ENCODE measurements at regions not wholly inside any gene's neighbourhood (a gene's known extent, or its start where the extent isn't known, plus 50 kb on each side); places are given as distances from the start of the nearest gene placed in this dataset.
"Not testable (repeated sequence)": the region's sequence is repeated elsewhere in the genome, so short reads cannot be mapped to it uniquely, and the experiment has no call there.

GRCh38 chr10:21398563-21399231 lies 126.8 kb downstream of the SKIDA1 start:
- Mint-ChIP-seq H3K4me1 (no peaks in the 10 kb centered on the region), H3K27ac (no peak overlapping the region), H3K9me3 (no peaks in the 10 kb centered on the region), H3K36me3 (ENCODE audit: low read depth) (no peaks in the 10 kb centered on the region), H3K4me3 (no peak overlapping the region), H3K27me3 (peaks cover 2% of the 10 kb centered on the region)
- intact Hi-C loops (cut with micrococcal nuclease): no loop called here
- DNase-seq: no peak

DNA sequence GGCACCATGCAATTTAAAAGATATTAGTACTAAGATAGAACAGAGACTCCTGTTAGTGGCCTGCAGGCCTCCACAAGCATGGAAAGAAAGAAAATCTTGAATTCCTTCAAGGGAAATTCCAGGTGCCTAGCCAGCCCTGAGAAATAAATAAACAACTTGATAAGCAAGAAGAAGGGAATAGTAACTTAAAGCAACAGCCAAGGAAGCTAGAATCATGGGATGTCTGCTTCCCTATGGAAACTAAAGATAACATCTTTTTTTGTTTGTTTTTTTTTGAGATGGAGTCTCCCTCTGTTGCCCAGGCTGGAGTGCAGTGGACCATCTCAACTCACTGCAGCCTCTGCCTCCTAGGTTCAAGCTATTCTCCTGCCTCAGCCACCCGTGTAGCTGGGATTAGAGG lies 128.6 kb downstream of the SKIDA1 start:
- H3K27ac Mint-ChIP-seq: no peak overlapping the region
- H3K4me3 Mint-ChIP-seq: no peak overlapping the region
- peaks cover 2% of the 10 kb centered on the region for H3K27me3 Mint-ChIP-seq
- no peak for DNase-seq
- H3K36me3 Mint-ChIP-seq (ENCODE audit: low read depth): no peaks in the 10 kb centered on the region
- intact Hi-C loops (cut with micrococcal nuclease): no loop called here
- no peaks in the 10 kb centered on the region for H3K4me1 Mint-ChIP-seq
- no peaks in the 10 kb centered on the region for H3K9me3 Mint-ChIP-seq

GRCh38 chr10:21393931-21394330 lies 131.6 kb downstream of the SKIDA1 start:
- H3K4me1 Mint-ChIP-seq: no peaks in the 10 kb centered on the region
- H3K36me3 Mint-ChIP-seq (ENCODE audit: low read depth): no peaks in the 10 kb centered on the region
- no peak overlapping the region for H3K27ac Mint-ChIP-seq
- intact Hi-C loops (cut with micrococcal nuclease): no loop called here
- no peaks in the 10 kb centered on the region for H3K27me3 Mint-ChIP-seq
- no peak overlapping the region for H3K4me3 Mint-ChIP-seq
- H3K9me3 Mint-ChIP-seq: no peaks in the 10 kb centered on the region
- no peak for DNase-seq

GRCh38 chr10:21388589-21388988 lies 136.9 kb downstream of the SKIDA1 start:
- Mint-ChIP-seq H3K9me3 (no peaks in the 10 kb centered on the region), H3K4me1 (no peaks in the 10 kb centered on the region), H3K27ac (no peak overlapping the region), H3K36me3 (ENCODE audit: low read depth) (no peaks in the 10 kb centered on the region), H3K4me3 (no peak overlapping the region), H3K27me3 (peaks cover 2% of the 10 kb centered on the region)
- DNase-seq: no peak
- intact Hi-C loops (cut with micrococcal nuclease): no loop called here

GRCh38 chr10:21387868-21388267 lies 137.6 kb downstream of the SKIDA1 start:
- Mint-ChIP-seq H3K36me3 (ENCODE audit: low read depth) (no peaks in the 10 kb centered on the region), H3K4me3 (no peak overlapping the region), H3K4me1 (no peaks in the 10 kb centered on the region), H3K9me3 (no peaks in the 10 kb centered on the region), H3K27ac (no peak overlapping the region), H3K27me3 (peaks cover 2% of the 10 kb centered on the region)
- intact Hi-C loops (cut with micrococcal nuclease): no loop called here
- no peak for DNase-seq

GRCh38 chr10:21385996-21386585 lies 139.4 kb downstream of the SKIDA1 start:
- no peaks in the 10 kb centered on the region for H3K4me1 Mint-ChIP-seq
- H3K4me3 Mint-ChIP-seq: no peak overlapping the region
- H3K9me3 Mint-ChIP-seq: no peaks in the 10 kb centered on the region
- no peak overlapping the region for H3K27ac Mint-ChIP-seq
- no peaks in the 10 kb centered on the region for H3K36me3 Mint-ChIP-seq (ENCODE audit: low read depth)
- no peak for DNase-seq
- H3K27me3 Mint-ChIP-seq: peaks cover 2% of the 10 kb centered on the region
- intact Hi-C loops (cut with micrococcal nuclease): no loop called here

- Mint-ChIP-seq H3K4me3 (no peak overlapping the region), H3K36me3 (ENCODE audit: low read depth) (no peaks in the 10 kb centered on the region), H3K27me3 (peaks cover 2% of the 10 kb centered on the region), H3K27ac (no peak overlapping the region), H3K4me1 (no peaks in the 10 kb centered on the region), H3K9me3 (no peaks in the 10 kb centered on the region)
- intact Hi-C loops (cut with micrococcal nuclease): no loop called here
- no peak for DNase-seq
Observed at GRCh38 chr10:21385536-21385935, 139.9 kb downstream of the SKIDA1 start.

GRCh38 chr10:21379143-21379542 lies 146.3 kb downstream of the SKIDA1 start:
- Mint-ChIP-seq H3K9me3 (no peaks in the 10 kb centered on the region), H3K4me1 (peaks cover 1% of the 10 kb centered on the region), H3K27ac (no peak overlapping the region), H3K4me3 (no peak overlapping the region), H3K36me3 (ENCODE audit: low read depth) (no peaks in the 10 kb centered on the region), H3K27me3 (no peaks in the 10 kb centered on the region)
- intact Hi-C loops (cut with micrococcal nuclease): no loop called here
- no peak for DNase-seq

DNA sequence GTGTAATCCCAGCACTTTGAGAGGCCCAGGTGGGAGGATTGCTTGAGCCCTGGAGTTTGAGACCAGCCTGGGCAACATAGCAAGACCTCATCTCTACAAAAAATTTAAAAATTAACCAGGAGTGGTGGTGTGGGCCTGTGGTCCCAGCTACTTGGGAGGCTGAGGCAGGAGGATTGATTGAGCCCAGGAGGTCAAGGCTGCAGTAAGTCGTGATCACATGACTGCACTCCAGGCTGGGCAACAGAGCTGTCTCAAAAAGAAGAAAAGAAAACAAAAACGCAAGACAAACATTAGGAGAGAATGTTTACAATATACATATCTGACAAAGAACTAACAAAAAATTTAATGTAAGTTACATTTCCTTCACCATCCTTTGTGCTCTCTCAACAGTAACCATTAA lies 150.2 kb downstream of the SKIDA1 start:
- H3K4me1 Mint-ChIP-seq; H3K27me3 Mint-ChIP-seq; intact Hi-C loops (cut with micrococcal nuclease); H3K36me3 Mint-ChIP-seq (ENCODE audit: low read depth); H3K4me3 Mint-ChIP-seq; H3K27ac Mint-ChIP-seq; H3K9me3 Mint-ChIP-seq; DNase-seq: not testable (repeated sequence)

GRCh38 chr10:21373881-21374280 lies 151.6 kb downstream of the SKIDA1 start:
- H3K27me3 Mint-ChIP-seq; intact Hi-C loops (cut with micrococcal nuclease); H3K27ac Mint-ChIP-seq; H3K4me1 Mint-ChIP-seq; DNase-seq; H3K9me3 Mint-ChIP-seq; H3K36me3 Mint-ChIP-seq (ENCODE audit: low read depth); H3K4me3 Mint-ChIP-seq: not testable (repeated sequence)

- no peaks in the 10 kb centered on the region for H3K9me3 Mint-ChIP-seq
- H3K36me3 Mint-ChIP-seq (ENCODE audit: low read depth): no peaks in the 10 kb centered on the region
- peak overlapping the region; percentile 32 for H3K27ac Mint-ChIP-seq
- H3K4me1 Mint-ChIP-seq: peaks cover 5% of the 10 kb centered on the region
- peak overlapping the region; percentile 42 for H3K4me3 Mint-ChIP-seq
- no peaks in the 10 kb centered on the region for H3K27me3 Mint-ChIP-seq
- DNase-seq: peak; percentile 80
- intact Hi-C loops (cut with micrococcal nuclease): no loop called here
Observed at GRCh38 chr10:21372651-21373410, 152.7 kb downstream of the SKIDA1 start.

DNA sequence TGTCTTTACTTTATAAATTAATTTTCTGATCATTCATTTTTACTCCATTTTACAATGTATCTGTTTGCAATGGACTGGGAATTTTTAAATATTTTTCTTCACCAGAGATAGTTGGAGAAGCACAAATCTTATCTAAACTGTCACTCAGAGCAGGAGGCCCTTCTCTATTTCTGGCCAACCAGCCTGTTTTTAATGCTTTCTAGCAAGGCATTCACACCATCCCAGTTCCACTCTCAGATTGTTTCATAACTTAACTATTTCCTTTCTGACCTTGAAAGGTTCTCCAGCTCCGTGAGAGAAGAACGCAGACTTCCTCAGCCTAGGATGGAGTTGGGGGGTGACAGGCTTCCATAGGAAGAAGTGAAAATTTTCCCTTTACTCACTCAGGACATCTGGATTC lies 155.8 kb downstream of the SKIDA1 start:
- peaks cover 5% of the 10 kb centered on the region for H3K4me1 Mint-ChIP-seq
- H3K36me3 Mint-ChIP-seq (ENCODE audit: low read depth): no peaks in the 10 kb centered on the region
- H3K27me3 Mint-ChIP-seq: no peaks in the 10 kb centered on the region
- DNase-seq: no peak
- no peak overlapping the region for H3K4me3 Mint-ChIP-seq
- H3K27ac Mint-ChIP-seq: no peak overlapping the region
- H3K9me3 Mint-ChIP-seq: no peaks in the 10 kb centered on the region
- intact Hi-C loops (cut with micrococcal nuclease): no loop called here

DNA sequence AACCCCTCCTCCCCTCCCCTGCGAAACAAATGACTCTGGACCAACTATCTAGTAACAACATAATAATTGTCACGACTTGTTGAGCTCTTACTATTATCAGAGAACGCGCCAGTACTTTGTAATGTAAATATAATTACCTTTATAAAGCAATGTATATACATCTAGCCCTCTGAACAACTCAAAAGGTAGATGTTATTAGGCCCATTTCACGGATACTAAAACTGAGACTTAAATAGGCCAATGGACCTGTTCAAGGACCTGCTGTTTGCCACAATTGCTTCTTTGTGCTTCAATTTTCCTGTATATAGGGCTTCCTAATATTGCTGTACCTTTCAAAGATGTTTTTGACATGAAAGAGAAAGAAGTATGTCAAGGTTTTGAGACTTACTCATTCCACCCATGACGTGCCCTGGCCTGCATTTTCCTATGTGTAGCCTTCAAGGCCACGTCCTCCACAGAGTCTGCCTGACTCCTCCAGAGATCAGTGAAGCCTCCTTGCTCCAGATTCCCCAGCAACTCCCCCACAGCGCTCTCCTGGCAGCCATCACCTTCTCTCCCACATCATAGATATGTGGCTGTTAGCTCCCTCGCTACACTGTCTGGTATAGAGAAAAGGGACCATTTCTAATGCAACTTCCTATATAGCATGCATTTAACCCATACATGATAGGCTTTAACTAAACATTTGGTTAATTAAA lies 156.6 kb downstream of the SKIDA1 start:
- no peaks in the 10 kb centered on the region for H3K36me3 Mint-ChIP-seq (ENCODE audit: low read depth)
- no peaks in the 10 kb centered on the region for H3K27me3 Mint-ChIP-seq
- peaks cover 5% of the 10 kb centered on the region for H3K4me1 Mint-ChIP-seq
- intact Hi-C loops (cut with micrococcal nuclease): no loop called here
- H3K27ac Mint-ChIP-seq: no peak overlapping the region
- no peak overlapping the region for H3K4me3 Mint-ChIP-seq
- H3K9me3 Mint-ChIP-seq: no peaks in the 10 kb centered on the region
- no peak for DNase-seq

DNA sequence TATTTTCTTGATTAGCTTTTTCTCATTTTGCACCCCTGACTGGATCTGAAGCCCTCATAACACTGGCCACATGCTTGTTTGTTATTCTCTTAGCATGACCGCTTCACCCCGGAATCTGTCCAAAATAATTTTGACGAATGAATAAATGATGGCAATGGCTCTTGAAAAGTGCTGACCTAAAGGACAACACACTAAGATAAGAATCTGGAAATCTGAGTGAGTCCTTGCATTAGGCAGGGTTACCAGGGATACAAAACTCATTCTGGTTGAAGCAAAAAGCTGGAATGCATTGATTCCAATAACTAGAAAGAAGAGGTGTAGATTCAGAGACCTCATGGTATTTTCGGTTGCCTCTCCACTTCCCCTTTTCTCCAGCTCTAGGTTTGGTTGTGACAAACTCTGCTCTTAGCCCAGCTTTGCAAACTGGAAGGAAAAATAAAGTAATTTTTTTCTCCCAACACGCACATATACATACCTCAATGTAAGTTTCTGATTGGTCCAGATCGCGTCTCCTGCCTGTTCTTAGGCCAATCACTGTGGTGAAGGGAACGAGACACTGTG lies 157.4 kb downstream of the SKIDA1 start:
- DNase-seq: no peak
- intact Hi-C loops (cut with micrococcal nuclease): no loop called here
- Mint-ChIP-seq H3K27ac (no peak overlapping the region), H3K4me1 (peaks cover 3% of the 10 kb centered on the region), H3K9me3 (no peaks in the 10 kb centered on the region), H3K36me3 (ENCODE audit: low read depth) (no peaks in the 10 kb centered on the region), H3K27me3 (no peaks in the 10 kb centered on the region), H3K4me3 (no peak overlapping the region)

Measured in activated CD4-positive, alpha-beta T cell treated with anti-CD3 and anti-CD28 coated beads, Interleukin-2, amount 10 ng/mL, durations not matched to agents 24 days and 14 days (primary cell).